HG02884 (cell line): ENCODE measurements at regions not wholly inside any gene's neighbourhood (a gene's known extent, or its start where the extent isn't known, plus 50 kb on each side); places are given as distances from the start of the nearest gene placed in this dataset.
"Not testable (repeated sequence)": the region's sequence is repeated elsewhere in the genome, so short reads cannot be mapped to it uniquely, and the experiment has no call there.

Source experiments
- ATAC-seq: cut with Tn5 transposase; IDR thresholded peaks from one replicate; pipeline ENCODE4 v1.9.1; 2021; ENCODE audit warnings: mild to moderate bottlenecking, moderate library complexity; ENCODE audit not compliant: unreplicated experiment

GRCh38 chr1:232364654-232365382 lies 265.1 kb downstream of the SIPA1L2 start:
- no peak for ATAC-seq

- ATAC-seq: no peak
These were observed 266.9 kb downstream of the SIPA1L2 start for GRCh38 chr1:232363008-232363407.

GRCh38 chr1:232357416-232357815 lies 272.5 kb downstream of the SIPA1L2 start:
- no peak for ATAC-seq

DNA sequence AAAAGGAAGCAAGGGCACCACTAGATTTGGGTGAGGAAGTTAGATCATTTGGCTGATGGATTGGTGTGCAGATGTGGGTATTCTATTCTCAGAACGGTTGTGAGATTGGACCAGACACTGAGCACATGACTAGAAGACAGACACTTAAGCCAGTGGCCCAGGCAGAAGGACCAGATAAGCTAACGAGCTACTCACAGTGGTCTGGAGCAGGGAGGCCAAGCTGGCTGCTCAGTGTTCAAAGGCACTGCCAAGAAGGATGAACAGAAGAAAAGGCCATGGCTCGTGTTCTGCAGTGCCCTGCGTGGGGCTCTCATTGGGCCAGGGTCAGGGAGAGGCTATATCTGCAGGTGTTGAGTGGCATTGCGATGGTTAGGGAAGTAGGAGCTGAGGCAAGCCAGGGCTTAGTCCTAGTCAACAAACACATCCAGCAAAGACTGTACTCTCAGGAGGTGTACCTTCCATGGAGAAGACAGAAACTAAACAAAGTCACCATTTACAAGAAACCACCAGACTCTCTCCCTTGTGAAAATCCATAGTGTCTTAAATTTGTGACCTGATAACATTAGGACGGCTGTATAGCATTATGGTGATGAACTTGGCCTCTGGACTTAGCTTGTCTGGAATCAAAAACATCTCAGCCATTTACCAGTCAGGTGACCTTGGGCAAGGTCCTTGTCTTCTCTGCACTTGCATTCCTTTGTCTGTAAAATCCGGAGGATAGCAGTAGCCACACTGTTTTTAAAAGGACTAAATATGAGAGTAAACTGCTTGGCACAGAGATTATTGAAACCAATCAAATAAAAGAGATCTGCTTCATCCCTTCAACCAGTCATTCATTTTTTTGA lies 274.5 kb downstream of the SIPA1L2 start:
- no peak for ATAC-seq

- ATAC-seq: no peak
These were observed 276.9 kb downstream of the SIPA1L2 start for GRCh38 chr1:232353001-232353400.

DNA sequence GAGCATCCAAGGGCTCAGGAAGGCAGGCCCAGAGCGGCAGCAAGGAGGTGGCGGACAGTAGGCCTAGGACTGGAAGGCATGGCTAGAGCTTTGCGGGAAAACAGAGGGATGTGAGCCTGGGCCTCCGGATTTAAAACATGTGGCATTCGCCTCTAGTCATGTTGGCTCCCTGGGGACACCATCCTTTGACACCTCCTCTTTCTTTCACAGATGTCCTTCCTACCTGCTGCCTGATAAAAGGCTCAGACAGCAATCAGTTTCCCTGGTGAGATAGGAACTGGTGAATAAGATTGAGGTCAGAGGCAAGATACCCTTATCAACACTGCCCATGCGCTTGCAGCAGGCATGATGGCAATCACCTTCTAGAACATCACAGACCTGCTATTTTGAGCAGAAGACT lies 277.6 kb downstream of the SIPA1L2 start:
- no peak for ATAC-seq

DNA sequence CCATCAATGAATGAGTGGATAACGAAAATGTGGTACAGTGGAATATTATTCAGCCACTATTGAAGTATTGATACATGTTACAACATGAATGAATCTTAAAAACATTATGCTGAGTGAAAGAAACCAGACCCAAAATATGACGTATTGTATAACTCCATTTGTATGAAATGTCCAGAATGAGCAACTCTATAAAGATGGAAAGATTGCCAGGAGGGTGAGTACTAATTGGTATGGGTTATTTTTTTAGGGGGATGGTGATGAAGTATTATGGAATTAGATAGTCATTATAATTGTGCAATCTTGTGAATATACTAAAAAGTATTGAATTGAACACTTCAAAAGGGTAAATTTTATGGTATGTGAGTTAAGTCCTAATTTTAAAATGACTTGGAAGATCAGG lies 278.6 kb downstream of the SIPA1L2 start:
- ATAC-seq: no peak

DNA sequence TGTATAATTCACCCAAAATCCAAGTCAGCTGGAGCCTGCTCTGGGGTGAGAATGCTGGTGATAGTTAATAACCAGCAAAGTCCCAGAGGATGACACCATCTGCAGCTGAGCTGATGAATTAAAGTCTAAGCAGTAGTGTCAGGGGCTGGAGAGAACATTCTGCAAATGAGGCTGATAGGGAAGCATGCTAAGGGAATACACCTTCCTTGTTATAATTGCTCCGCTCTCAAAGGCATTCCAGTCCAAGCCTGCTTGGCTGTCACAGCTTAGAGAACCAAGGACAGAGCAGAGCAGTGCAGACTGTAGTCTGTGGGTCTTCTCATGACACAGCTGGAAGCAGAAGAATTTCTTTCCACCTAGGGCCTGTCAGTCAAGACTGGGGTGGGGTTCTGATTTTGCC lies 283.1 kb downstream of the SIPA1L2 start:
- no peak for ATAC-seq

DNA sequence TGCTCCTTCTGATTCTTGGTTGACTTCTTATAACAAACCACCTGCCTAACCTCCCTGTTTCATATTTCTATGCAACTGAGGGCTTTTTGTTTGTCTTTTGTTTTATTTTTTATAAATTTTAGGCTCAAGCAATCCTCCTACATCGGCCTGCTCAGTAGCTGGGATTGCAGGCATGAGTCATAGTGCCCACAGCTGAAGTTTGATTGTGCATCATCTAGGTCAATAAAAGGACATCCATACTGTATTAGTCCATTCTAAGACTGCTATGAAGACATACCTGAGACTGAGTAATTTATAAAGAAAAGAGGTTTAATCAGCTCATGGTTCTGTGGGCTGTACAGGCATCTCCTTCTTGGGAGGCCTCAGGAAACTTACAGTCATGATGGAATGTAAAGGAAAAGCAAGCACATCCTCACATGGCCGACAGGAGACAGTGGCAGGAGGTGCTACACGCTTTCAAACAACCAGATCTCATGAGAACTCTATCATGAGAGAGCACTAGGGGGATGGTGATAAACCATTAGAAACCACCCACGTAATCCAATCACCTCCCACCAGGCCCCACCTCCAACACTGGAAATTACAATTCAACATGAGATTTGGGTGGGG lies 285.0 kb downstream of the SIPA1L2 start:
- no peak for ATAC-seq

DNA sequence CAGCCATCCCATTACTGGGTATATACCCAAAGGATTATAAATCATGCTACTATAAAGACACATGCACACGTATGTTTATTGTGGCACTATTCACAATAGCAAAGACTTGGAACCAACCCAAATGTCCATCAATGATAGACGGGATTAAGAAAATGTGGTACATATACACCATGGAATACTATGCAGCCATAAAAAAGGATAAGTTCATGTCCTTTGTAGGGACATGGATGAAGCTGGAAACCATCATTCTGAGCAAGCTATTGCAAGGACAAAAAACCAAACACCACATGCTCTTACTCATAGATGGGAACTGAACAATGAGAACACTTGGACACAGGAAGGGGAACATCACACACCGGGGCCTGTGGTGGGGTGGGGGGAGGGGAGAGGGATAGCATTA lies 285.7 kb downstream of the SIPA1L2 start:
- not testable (repeated sequence) for ATAC-seq

DNA sequence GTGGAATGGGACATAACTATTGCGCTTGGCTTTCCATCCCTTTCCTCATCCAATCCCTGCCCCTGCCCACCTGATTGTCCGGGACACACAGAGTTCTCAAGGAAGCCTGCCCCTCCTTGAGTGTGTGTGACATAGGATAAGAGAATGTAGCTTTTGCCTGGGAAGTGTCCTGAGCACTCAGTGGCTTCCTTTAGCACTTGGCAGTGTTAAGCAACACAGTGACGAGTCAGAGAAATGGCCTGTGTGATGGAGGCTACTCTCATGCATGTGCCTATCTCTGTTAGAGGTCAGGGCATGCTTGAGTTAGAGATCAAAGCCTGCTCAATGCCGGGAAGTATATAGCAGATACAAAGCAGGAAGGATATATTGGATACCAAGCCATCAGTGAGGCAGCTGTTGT lies 289.5 kb downstream of the SIPA1L2 start:
- no peak for ATAC-seq

- ATAC-seq: no peak
These were observed 290.9 kb downstream of the SIPA1L2 start for GRCh38 chr1:232339073-232339472.

GRCh38 chr1:232335741-232336293 lies 294.1 kb downstream of the SIPA1L2 start:
- ATAC-seq: no peak

DNA sequence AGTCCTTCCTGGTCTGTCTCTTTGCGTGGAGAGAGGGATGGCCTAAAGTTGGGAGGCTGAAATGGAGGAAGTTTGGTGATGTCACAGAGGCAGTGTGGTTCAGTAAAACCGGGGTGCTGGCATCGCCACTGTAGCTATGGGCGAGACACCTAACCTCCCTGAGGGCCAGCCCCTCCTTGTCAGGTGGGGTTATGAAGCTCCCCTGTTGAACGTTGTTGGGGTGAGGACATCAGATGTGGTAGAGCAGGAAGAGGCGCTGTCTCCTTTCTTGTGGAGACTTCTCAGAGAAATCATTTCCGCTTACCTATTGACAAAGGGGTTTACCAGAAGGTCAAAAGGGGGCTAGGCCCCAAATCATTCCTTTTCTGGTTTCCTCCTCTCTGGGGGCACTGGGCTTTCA lies 294.7 kb downstream of the SIPA1L2 start:
- no peak for ATAC-seq

- ATAC-seq: no peak
These were observed 295.1 kb downstream of the SIPA1L2 start for GRCh38 chr1:232334811-232335210.

DNA sequence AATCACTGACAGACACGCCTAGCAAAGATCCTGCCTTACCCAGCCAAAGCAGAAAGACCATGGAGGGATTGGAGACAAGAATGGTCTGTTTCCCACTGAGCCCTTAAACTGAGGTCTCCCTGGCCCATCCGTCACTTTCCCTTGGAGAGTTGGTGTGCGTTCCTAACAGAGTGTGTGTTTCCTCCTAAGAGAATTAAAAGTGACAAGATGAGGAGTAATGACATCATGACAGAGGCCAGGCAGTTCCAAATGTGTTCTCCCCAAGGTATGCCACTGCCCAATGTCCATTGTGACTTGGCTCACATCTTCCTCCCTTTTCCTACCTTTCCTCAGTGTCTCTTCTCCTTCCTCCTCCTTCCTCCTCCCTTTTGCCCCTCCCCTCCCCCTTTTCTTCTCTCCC lies 295.7 kb downstream of the SIPA1L2 start:
- ATAC-seq: no peak

GRCh38 chr1:232333419-232333767 lies 296.5 kb downstream of the SIPA1L2 start:
- ATAC-seq: no peak

GRCh38 chr1:232332710-232333418 lies 297.1 kb downstream of the SIPA1L2 start:
- ATAC-seq: not testable (repeated sequence)

DNA sequence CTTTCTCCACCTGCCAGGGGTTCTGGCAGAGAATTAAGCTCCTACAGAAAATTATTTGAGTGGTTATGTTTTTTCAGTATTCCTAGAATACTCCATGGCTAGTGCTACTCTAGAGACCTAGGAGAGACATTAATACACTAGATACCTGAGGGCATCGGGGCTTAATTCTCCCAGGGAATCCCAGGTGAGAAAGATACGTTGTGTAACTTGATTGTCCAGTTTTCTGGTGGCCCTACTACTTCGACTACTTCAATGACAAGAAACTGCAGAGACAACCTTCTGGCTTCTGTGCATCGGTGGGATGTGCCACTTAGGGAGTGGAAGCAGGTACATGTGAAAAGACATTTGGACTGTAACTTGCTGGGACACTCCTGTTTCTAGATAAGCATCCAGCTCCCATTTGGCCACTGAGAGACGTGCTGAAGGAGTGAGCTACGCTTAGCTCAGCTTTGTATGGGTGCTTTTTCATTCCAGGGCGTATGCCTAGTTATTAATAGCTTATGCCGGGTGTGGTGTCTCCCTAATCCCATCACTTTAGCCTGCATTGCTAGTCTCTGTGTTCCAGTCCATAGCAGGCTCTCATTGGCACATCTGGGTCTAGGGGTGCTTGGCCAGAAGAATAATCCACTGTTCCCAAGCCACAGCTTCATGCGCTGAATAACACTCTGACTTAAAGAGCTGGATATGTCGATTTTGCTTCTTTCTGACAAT lies 300.7 kb downstream of the SIPA1L2 start:
- no peak for ATAC-seq

GRCh38 chr1:232328486-232329102 lies 301.3 kb downstream of the SIPA1L2 start:
- ATAC-seq: no peak
